Astrocyte (in vitro differentiated cells and primary cell): ENCODE measurements at regions not wholly inside any gene's neighbourhood (a gene's known extent, or its start where the extent isn't known, plus 50 kb on each side); places are given as distances from the start of the nearest gene placed in this dataset.

Experiments
- CTCF ChIP-seq: IDR thresholded peaks from 2 replicates; pipeline ENCODE4 v1.5.1; 2011; ENCODE audit warnings: low read depth, mild to moderate bottlenecking, inconsistent platforms, low read length, moderate library complexity; ENCODE audit not compliant: insufficient read depth
- EZH2 ChIP-seq: IDR thresholded peaks from 2 replicates; pipeline ENCODE4 v1.6.1; 2012; ENCODE audit warnings: mild to moderate bottlenecking, low read length, inconsistent platforms; ENCODE audit not compliant: insufficient read depth

GRCh38 chr5:143516249-143516648, 112.8 kb upstream of the NR3C1 start:
- no peak for TF ChIP-seq CTCF
- no peak for TF ChIP-seq EZH2
